ENCODE measurements at regions not wholly inside any gene's neighbourhood (a gene's known extent, or its start where the extent isn't known, plus 50 kb on each side); places are given as distances from the start of the nearest gene placed in this dataset.
"Not testable (repeated sequence)": the region's sequence is repeated elsewhere in the genome, so short reads cannot be mapped to it uniquely, and the experiment has no call there.

- not testable (repeated sequence) for TF ChIP-seq CHD2 (IDR thresholded peaks at IDR 0.05; ENCODE audit: low read length, partially characterized antibody); CBX2 (IDR thresholded peaks at IDR 0.05; ENCODE audit: borderline replicate concordance, low read depth)
Measured at GRCh38 chr2:31783446-31784091, 202.8 kb upstream of the SRD5A2 start.

All from A549 (cell line).